Breast epithelium (tissue), 3 donors: ENCODE measurements at regions not wholly inside any gene's neighbourhood (a gene's known extent, or its start where the extent isn't known, plus 50 kb on each side); places are given as distances from the start of the nearest gene placed in this dataset.

Experiments used
- POLR2A ChIP-seq: fragments of 450-650 bp; IDR thresholded peaks from one replicate; pipeline ENCODE4 v1.6.1; 2016; ENCODE audit warnings: antibody characterized with exemption, mild to moderate bottlenecking, moderate library complexity
- POLR2AphosphoS5 ChIP-seq, 3 donors: sonication (generic); formaldehyde crosslinking; IDR thresholded peaks; one replicate each; pipeline ENCODE4 v1.6.1; 2017; ENCODE audit warnings: antibody characterized with exemption in 3 of 3
- TF ChIP-seq, protein P1 (sequence below), 3 donors: fragments of 450-650 bp; IDR thresholded peaks; one replicate each; pipeline ENCODE4 v1.5.1; 2016 to 2017; ENCODE audit warnings: antibody characterized with exemption in 3 of 3, mild to moderate bottlenecking in 3 of 3, moderate library complexity in 3 of 3

DNA sequence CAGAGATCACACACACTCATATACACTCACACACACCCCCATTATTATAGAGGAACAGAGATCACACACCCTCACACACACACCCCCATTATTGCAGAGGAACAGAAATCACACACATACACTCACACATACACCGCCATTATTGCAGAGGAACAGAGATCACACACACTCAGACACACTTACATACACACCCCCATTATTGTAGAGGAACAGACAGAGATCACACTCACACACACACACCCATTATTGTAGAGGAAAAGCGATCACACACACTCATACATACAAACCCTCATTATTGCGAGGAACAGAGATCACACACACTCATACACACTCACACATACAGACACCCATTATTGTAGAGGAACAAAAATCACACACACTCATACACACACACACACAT is 239.0 kb downstream of the BUB3 start:
- TF ChIP-seq, protein P1, sequence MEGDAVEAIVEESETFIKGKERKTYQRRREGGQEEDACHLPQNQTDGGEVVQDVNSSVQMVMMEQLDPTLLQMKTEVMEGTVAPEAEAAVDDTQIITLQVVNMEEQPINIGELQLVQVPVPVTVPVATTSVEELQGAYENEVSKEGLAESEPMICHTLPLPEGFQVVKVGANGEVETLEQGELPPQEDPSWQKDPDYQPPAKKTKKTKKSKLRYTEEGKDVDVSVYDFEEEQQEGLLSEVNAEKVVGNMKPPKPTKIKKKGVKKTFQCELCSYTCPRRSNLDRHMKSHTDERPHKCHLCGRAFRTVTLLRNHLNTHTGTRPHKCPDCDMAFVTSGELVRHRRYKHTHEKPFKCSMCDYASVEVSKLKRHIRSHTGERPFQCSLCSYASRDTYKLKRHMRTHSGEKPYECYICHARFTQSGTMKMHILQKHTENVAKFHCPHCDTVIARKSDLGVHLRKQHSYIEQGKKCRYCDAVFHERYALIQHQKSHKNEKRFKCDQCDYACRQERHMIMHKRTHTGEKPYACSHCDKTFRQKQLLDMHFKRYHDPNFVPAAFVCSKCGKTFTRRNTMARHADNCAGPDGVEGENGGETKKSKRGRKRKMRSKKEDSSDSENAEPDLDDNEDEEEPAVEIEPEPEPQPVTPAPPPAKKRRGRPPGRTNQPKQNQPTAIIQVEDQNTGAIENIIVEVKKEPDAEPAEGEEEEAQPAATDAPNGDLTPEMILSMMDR (IDR thresholded peaks at IDR 0.05) = no peak
- TF ChIP-seq POLR2AphosphoS5 (IDR thresholded peaks at IDR 0.05) (no peak), POLR2A (no peak)
